Progenitor cell of endocrine pancreas (in vitro differentiated cells): ENCODE measurements at regions not wholly inside any gene's neighbourhood (a gene's known extent, or its start where the extent isn't known, plus 50 kb on each side); places are given as distances from the start of the nearest gene placed in this dataset.

Source experiments
- DNase-seq: peaks from one replicate; pipeline ENCODE4 v3.0.0; 2021; ENCODE audit warnings: low spot score; ENCODE audit not compliant: unreplicated experiment
- H3K27ac Mint-ChIP-seq: 2 replicates; pipeline ENCODE4 v1.8.0; 2021; ENCODE audit warnings: mild to moderate bottlenecking, moderate library complexity, mixed read lengths
- H3K27me3 Mint-ChIP-seq: 2 replicates; pipeline ENCODE4 v1.8.0; 2021; ENCODE audit warnings: mixed read lengths
- H3K36me3 Mint-ChIP-seq: 2 replicates; pipeline ENCODE4 v1.8.0; 2022; ENCODE audit warnings: mixed read lengths; ENCODE audit not compliant: insufficient read depth
- H3K4me1 Mint-ChIP-seq: 2 replicates; pipeline ENCODE4 v1.8.0; 2021; ENCODE audit warnings: low read depth, mixed read lengths
- H3K4me3 Mint-ChIP-seq: 2 replicates; pipeline ENCODE4 v1.8.0; 2021; ENCODE audit warnings: low read depth, mild to moderate bottlenecking, moderate library complexity, mixed read lengths
- H3K9me3 Mint-ChIP-seq: 2 replicates; pipeline ENCODE4 v1.8.0; 2021; ENCODE audit warnings: low read depth, mixed read lengths
- CTCF ChIP-seq: fragments of 200-600 bp; sonication (generic); IDR thresholded peaks from one replicate; pipeline ENCODE4 v1.5.0; 2021; ENCODE audit warnings: antibody characterized with exemption, mild to moderate bottlenecking; ENCODE audit not compliant: unreplicated experiment

GRCh38 chr11:32168924-32169323 is 78.0 kb downstream of the RCN1 start:
- no peak overlapping the region for H3K27ac Mint-ChIP-seq
- no peak for DNase-seq

GRCh38 chr11:32171445-32171844 is 80.6 kb downstream of the RCN1 start:
- no peak overlapping the region for H3K27ac Mint-ChIP-seq
- H3K4me1 Mint-ChIP-seq = peaks cover 7% of the 10 kb centered on the region
- no peaks in the 10 kb centered on the region for H3K36me3 Mint-ChIP-seq
- peaks cover 30% of the 10 kb centered on the region for H3K27me3 Mint-ChIP-seq
- no peak overlapping the region for H3K4me3 Mint-ChIP-seq
- DNase-seq = no peak
- no peak for TF ChIP-seq CTCF
- H3K9me3 Mint-ChIP-seq = no peaks in the 10 kb centered on the region

More at GRCh38 chr11:32168924-32169323, 78.0 kb downstream of the RCN1 start:
- Mint-ChIP-seq H3K4me1 (peaks cover 8% of the 10 kb centered on the region), H3K4me3 (no peak overlapping the region), H3K36me3 (no peaks in the 10 kb centered on the region), H3K9me3 (no peaks in the 10 kb centered on the region), H3K27me3 (peaks cover 22% of the 10 kb centered on the region)
- no peak for TF ChIP-seq CTCF

DNA sequence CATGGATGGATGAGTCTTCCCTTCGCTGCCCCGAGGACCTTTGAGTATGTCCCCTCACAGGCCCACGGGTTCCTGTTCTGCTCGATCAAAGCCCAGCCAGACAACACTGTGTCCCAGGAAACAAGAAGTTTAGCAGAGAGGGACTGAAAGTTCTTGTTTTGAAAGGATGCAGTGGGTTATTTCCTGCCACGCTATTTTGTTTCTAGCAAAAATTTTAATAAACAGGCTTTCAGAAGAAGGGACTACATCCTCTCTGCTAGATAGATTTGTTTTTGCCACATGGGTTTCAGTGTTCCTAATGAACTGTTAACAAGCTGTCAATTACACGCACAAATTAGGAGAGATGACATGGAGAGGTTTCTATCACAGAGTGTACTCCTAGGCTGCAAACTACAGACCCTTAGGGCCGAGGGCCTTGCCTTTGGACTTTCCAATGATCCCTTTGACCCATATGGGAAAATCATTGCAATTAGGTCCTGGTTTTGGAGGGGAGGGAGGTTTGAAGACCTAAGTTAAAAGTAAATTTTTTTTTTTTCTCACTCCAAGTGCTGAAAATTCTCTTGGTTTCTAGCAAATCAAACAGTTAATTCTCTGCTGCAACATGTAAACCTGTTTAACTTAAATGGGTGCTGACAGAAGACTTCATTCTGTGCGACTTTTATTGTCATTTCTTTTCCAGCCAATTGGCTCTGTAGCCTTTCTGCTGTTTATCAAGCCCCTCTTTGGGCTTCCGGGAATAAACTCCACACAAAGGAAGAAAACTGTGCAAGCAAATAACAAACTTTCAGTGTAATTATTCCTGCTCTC is 81.4 kb downstream of the RCN1 start:
- no peak for DNase-seq
- peaks cover 30% of the 10 kb centered on the region for H3K27me3 Mint-ChIP-seq
- H3K4me3 Mint-ChIP-seq = no peak overlapping the region
- no peaks in the 10 kb centered on the region for H3K36me3 Mint-ChIP-seq
- no peaks in the 10 kb centered on the region for H3K9me3 Mint-ChIP-seq
- no peak overlapping the region for H3K27ac Mint-ChIP-seq
- peaks cover 7% of the 10 kb centered on the region for H3K4me1 Mint-ChIP-seq
- TF ChIP-seq CTCF = no peak

GRCh38 chr11:32172848-32173834 is 82.3 kb downstream of the RCN1 start:
- H3K9me3 Mint-ChIP-seq = no peaks in the 10 kb centered on the region
- H3K4me1 Mint-ChIP-seq = peaks cover 7% of the 10 kb centered on the region
- peak; percentile 48 for DNase-seq
- TF ChIP-seq CTCF = peak; percentile 80
- H3K4me3 Mint-ChIP-seq = peak overlapping the region; percentile 42
- no peaks in the 10 kb centered on the region for H3K36me3 Mint-ChIP-seq
- no peak overlapping the region for H3K27ac Mint-ChIP-seq
- peaks cover 34% of the 10 kb centered on the region for H3K27me3 Mint-ChIP-seq

- peaks cover 7% of the 10 kb centered on the region for H3K4me1 Mint-ChIP-seq
- no peak overlapping the region for H3K27ac Mint-ChIP-seq
- H3K9me3 Mint-ChIP-seq = no peaks in the 10 kb centered on the region
- H3K27me3 Mint-ChIP-seq = peaks cover 42% of the 10 kb centered on the region
- H3K4me3 Mint-ChIP-seq = no peak overlapping the region
- DNase-seq = no peak
- H3K36me3 Mint-ChIP-seq = no peaks in the 10 kb centered on the region
- no peak for TF ChIP-seq CTCF
Measured at GRCh38 chr11:32173977-32174376, 83.1 kb downstream of the RCN1 start.
